Common myeloid progenitor, CD34-positive (primary cell): ENCODE measurements at regions not wholly inside any gene's neighbourhood (a gene's known extent, or its start where the extent isn't known, plus 50 kb on each side); places are given as distances from the start of the nearest gene placed in this dataset.

Experiments used
- CTCF ChIA-PET: fragments of 350-600 bp; sonication (Branson Sonifier 250); formaldehyde crosslinking; loops from one replicate; lab custom pipeline; 2021; ENCODE audit warnings: antibody characterized with exemption; lab: Charles Lee
- POLR2A ChIA-PET: fragments of 350-600 bp; sonication (Branson Sonifier 250); formaldehyde crosslinking; loops from one replicate; lab custom pipeline; 2021; ENCODE audit warnings: antibody characterized with exemption; lab: Charles Lee
- DNase-seq, 3 donors: peaks; one replicate each; pipeline versions ENCODE4 v3.0.0 to v3.0.0-alpha.2; 2013
- H3K27ac ChIP-seq, 2 experiments: 1 replicate in 1 of 2; 2 replicates in 1 of 2; pipeline ENCODE4 v1.7.0; 2013; ENCODE audit warnings: inconsistent platforms in 2 of 2, low read length in 2 of 2, mild to moderate bottlenecking in 2 of 2, low read depth in 1 of 2, moderate library complexity in 1 of 2; ENCODE audit not compliant: severe bottlenecking in 2 of 2, insufficient read depth in 1 of 2, poor library complexity in 1 of 2
- H3K27me3 ChIP-seq, 5 experiments: replicated peaks in 2 of 5; 1 replicate in 3 of 5; 2 replicates in 2 of 5; pipeline versions ENCODE4 v1.6.1 to v1.7.0; 2013; ENCODE audit warnings: low read length in 4 of 5, mild to moderate bottlenecking in 2 of 5, moderate library complexity in 2 of 5, inconsistent platforms in 1 of 5; ENCODE audit not compliant: insufficient read depth in 5 of 5, control insufficient read depth in 4 of 5
- H3K36me3 ChIP-seq, 4 experiments: 1 replicate in 2 of 4; 2 replicates in 2 of 4; pipeline versions ENCODE4 v1.6.1 to v1.7.0; 2013; ENCODE audit warnings: low read length in 3 of 4, control low read depth in 1 of 4, mild to moderate bottlenecking in 1 of 4; ENCODE audit not compliant: control insufficient read depth in 4 of 4, insufficient read depth in 4 of 4
- H3K4me1 ChIP-seq, 4 experiments: 1 replicate in 3 of 4; 2 replicates in 1 of 4; pipeline versions ENCODE4 v1.6.1 to v1.7.1; 2013; ENCODE audit warnings: low read length in 3 of 4, mild to moderate bottlenecking in 3 of 4, control low read depth in 1 of 4, inconsistent platforms in 1 of 4, moderate library complexity in 1 of 4; ENCODE audit not compliant: control insufficient read depth in 4 of 4, insufficient read depth in 4 of 4; ENCODE audit errors: control extremely low read depth in 1 of 4
- H3K4me3 ChIP-seq, 7 experiments: 1 replicate in 4 of 7; 2 replicates in 3 of 7; pipeline versions ENCODE4 v1.5.1 to v1.7.0; 2013; ENCODE audit warnings: mild to moderate bottlenecking in 7 of 7, low read length in 6 of 7, moderate library complexity in 6 of 7, inconsistent platforms in 2 of 7, low read depth in 2 of 7, control low read depth in 1 of 7; ENCODE audit not compliant: insufficient read depth in 4 of 7, control insufficient read depth in 1 of 7; ENCODE audit errors: extremely low read depth in 1 of 7
- H3K9me3 ChIP-seq, 5 experiments: 1 replicate in 4 of 5; 2 replicates in 1 of 5; pipeline versions ENCODE4 v1.6.1 to v1.7.1; 2013; ENCODE audit warnings: low read length in 4 of 5, mild to moderate bottlenecking in 2 of 5, inconsistent platforms in 1 of 5, low read depth in 1 of 5, moderate library complexity in 1 of 5; ENCODE audit not compliant: control insufficient read depth in 4 of 5, insufficient read depth in 2 of 5; ENCODE audit errors: control extremely low read depth in 1 of 5
- WGBS: methylation state at CpG from one replicate; pipeline ENCODE4 v1.1.5; 2013; ENCODE audit not compliant: insufficient coverage; 5-methylcytosine and 5-hydroxymethylcytosine counted together

DNA sequence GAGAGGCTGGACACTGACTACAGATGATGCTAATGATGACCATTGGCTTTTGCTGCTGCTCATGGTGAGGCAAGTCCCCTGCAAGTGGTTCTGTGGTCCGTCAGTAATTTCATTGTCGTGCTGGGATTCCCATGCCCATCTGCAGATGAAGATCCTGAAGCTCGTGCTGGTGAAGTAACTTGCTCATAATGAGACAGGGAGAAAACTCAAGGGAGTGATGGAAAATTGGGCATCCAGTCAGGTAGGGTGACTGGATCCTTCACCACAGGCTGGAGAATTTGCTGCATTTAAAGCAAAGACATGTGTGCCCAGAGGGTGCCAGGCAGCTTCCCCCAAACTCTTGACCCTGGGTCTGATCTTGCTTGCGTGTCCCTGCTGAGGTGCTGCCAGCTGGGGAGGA, 125.6 kb downstream of the TSN start:
- ChIA-PET CTCF (no interaction called here), POLR2A (no interaction called here)
- H3K27me3 ChIP-seq: no peaks in the 10 kb centered on the region
- WGBS: 93% methylated on average over 4 of the region's 4 CpGs
- no peak overlapping the region for H3K27ac ChIP-seq
- no peaks in the 10 kb centered on the region for H3K9me3 ChIP-seq
- H3K36me3 ChIP-seq: no peaks in the 10 kb centered on the region
- DNase-seq: no peak
- H3K4me1 ChIP-seq: no peaks in the 10 kb centered on the region
- H3K4me3 ChIP-seq: no peak overlapping the region

DNA sequence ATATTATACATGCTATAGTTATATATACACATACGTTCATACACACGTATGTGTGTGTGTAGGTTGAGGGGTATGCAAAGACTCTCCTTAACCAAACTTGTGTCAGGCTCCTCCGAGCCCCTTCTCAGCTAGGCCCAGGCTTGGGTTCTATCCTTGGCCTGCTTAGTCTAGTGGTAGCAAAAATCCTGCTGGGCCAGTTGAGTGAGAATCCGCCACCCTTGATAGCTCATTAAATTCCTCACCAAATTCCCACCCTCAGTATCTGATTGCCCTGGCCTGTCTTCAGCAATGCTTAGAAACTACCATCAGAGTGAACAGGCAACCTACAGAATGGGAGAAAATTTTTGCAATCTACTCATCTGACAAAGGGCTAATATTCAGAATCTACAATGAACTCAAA, 126.5 kb downstream of the TSN start:
- Histone ChIP-seq H3K27me3 (no peaks in the 10 kb centered on the region), H3K27ac (no peak overlapping the region), H3K9me3 (no peaks in the 10 kb centered on the region), H3K4me3 (no peak overlapping the region), H3K36me3 (no peaks in the 10 kb centered on the region), H3K4me1 (no peaks in the 10 kb centered on the region)
- ChIA-PET CTCF (no interaction called here), POLR2A (no interaction called here)
- DNase-seq: no peak
- whole genome bisulfite sequencing: 100% methylated on average over 1 of the region's 4 CpGs

DNA sequence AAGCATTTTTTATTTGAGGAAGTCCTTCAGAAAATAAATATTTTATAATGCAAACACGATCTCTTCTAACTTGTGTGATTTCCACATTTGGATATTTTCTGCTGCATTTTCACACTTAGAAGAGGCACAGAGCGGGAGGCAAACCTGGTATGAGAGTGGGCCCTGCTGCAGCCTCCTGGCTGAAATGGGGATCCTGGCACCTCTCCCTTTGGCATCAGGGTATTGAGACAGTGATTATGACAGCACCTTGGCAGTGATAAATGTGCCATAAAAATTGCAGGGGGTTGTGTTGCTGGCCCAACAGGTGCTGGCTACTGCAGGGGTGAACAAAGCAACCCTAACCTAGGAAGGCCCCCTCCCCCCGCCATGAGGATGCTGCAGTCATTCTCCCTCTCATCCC, 128.6 kb downstream of the TSN start:
- Histone ChIP-seq H3K27me3 (no peaks in the 10 kb centered on the region), H3K4me1 (no peaks in the 10 kb centered on the region), H3K4me3 (no peak overlapping the region), H3K27ac (no peak overlapping the region), H3K9me3 (no peaks in the 10 kb centered on the region), H3K36me3 (no peaks in the 10 kb centered on the region)
- ChIA-PET POLR2A (no interaction called here), CTCF (no interaction called here)
- no peak for DNase-seq
- 61% methylated on average over 2 of the region's 3 CpGs for WGBS

GRCh38 chr2:121884511-121884921, 129.1 kb downstream of the TSN start:
- Histone ChIP-seq H3K9me3 (no peaks in the 10 kb centered on the region), H3K4me1 (no peaks in the 10 kb centered on the region), H3K4me3 (no peak overlapping the region), H3K36me3 (no peaks in the 10 kb centered on the region), H3K27ac (no peak overlapping the region), H3K27me3 (no peaks in the 10 kb centered on the region)
- ChIA-PET CTCF (no interaction called here), POLR2A (no interaction called here)
- DNase-seq: no peak
- 80% methylated on average over 1 of the region's 4 CpGs for WGBS

DNA sequence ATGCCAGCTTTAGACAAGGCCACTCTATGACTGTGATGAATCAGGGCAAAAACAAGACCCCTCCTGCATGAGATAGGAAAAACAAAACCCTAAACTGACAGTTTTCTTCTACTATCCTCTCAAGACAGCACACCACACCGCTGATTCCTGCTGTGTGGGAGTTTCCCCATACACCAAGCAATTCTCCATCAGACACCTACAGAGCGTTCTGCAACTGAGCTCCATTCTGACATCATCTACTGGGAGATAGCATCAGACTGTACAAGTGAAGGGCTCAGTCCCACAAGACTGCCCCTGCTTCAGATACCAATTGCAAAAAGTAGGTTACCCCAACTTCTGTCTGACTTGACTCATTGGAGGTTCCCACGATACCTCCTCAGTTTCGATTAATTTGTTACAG, 130.6 kb downstream of the TSN start:
- 100% methylated on average over 2 of the region's 4 CpGs for WGBS
- CTCF ChIA-PET: interaction anchor here (0.6 kb wide), 1 partner anchor 75 kb away, joined by 4 read pairs; no protein-coding TSS in a partner anchor

DNA sequence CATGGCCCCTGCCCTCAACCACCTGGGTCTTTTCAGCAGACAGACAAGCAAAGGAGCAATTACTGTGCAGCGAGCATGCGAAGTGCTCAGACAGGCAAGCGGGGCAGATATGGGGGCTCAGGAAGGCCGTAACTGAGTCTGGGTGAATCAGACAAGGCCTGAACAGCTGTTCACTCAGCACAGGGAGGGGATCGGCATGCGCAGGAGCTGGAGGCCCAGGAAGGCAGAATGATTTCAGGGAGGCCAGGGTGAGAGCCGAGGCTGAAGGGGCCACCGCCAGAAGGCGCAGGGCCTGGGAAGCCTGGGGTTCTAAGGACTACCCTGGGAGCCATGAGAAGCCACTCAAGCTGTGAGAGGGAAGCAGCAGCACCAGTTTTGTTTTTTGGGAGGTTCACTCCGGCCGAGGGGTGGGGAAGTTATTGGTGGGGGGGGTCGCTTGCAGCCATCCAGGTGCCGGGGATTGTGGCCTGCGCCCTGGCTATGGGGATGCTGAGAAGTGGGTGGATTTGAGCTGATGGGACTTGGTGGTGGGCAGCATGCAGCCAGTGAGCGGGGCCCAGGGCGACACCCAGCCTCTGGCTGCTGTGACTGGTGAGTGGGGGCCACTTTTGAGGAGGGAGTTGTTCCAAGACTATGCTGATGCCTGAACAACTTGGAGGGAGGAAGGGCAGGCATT, 132.2 kb downstream of the TSN start:
- H3K36me3 ChIP-seq: no peaks in the 10 kb centered on the region
- 97% methylated on average over 16 of the region's 16 CpGs for WGBS
- DNase-seq: no peak
- no peak overlapping the region for H3K27ac ChIP-seq
- H3K4me1 ChIP-seq: no peaks in the 10 kb centered on the region
- ChIA-PET POLR2A (no interaction called here), CTCF (interaction anchor here (1.0 to 1.6 kb wide), 3 partner anchors 10 to 38 kb away, joined by 3 read pairs; no protein-coding TSS in a partner anchor)
- H3K4me3 ChIP-seq: no peak overlapping the region
- no peaks in the 10 kb centered on the region for H3K9me3 ChIP-seq
- no peaks in the 10 kb centered on the region for H3K27me3 ChIP-seq

More for the DNA sequence above, 130.6 kb downstream of the TSN start:
- no peak for DNase-seq
- Histone ChIP-seq H3K27ac (no peak overlapping the region), H3K4me3 (no peak overlapping the region), H3K4me1 (no peaks in the 10 kb centered on the region), H3K9me3 (no peaks in the 10 kb centered on the region), H3K36me3 (no peaks in the 10 kb centered on the region), H3K27me3 (no peaks in the 10 kb centered on the region)
- POLR2A ChIA-PET: no interaction called here

DNA sequence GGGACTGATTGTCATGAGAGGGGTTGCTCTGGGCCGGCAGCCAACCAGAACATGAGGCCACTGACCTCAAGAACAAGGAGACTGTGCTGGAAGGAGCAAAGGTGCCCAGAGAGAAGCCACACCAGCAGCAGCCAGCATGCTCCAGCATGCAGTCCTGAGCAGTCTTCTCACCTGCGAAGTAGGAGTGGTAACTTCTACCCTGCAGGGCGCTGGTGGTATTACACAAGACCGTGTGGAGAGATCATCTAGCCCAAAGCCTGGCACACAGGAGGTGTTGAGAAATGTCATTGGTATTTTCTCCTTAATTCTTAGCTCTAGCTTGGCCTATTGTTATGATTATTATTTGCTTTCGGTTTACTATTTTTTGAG, 132.7 kb downstream of the TSN start:
- Histone ChIP-seq H3K36me3 (no peaks in the 10 kb centered on the region), H3K27me3 (no peaks in the 10 kb centered on the region), H3K4me1 (no peaks in the 10 kb centered on the region), H3K4me3 (no peak overlapping the region), H3K27ac (no peak overlapping the region), H3K9me3 (no peaks in the 10 kb centered on the region)
- 97% methylated on average over 3 of the region's 5 CpGs for WGBS
- ChIA-PET POLR2A (no interaction called here), CTCF (interaction anchor here (1.0 kb wide), 1 partner anchor 10 kb away, joined by 3 read pairs; no protein-coding TSS in a partner anchor)
- DNase-seq: no peak
